ENCODE measurements at regions not wholly inside any gene's neighbourhood (a gene's known extent, or its start where the extent isn't known, plus 50 kb on each side); places are given as distances from the start of the nearest gene placed in this dataset.
"Not testable (repeated sequence)": the region's sequence is repeated elsewhere in the genome, so short reads cannot be mapped to it uniquely, and the experiment has no call there.

GRCh38 chr5:18399461-18400327, 765.4 kb downstream of the TAF11L14 start:
- TF ChIP-seq CTCF (optimal IDR thresholded peaks at IDR 0.05 in 1 of 3, IDR thresholded peaks at IDR 0.05 in 1 of 3, conservative IDR thresholded peaks at IDR 0.05 in 1 of 3; ENCODE audit: extremely low read depth in 1 of 3, insufficient read depth in 2 of 3, low read length in 3 of 3); EZH2 (IDR thresholded peaks at IDR 0.05; ENCODE audit: low read length): not testable (repeated sequence)
